Endothelial cell of umbilical vein (primary cell): ENCODE measurements at regions not wholly inside any gene's neighbourhood (a gene's known extent, or its start where the extent isn't known, plus 50 kb on each side); places are given as distances from the start of the nearest gene placed in this dataset.

ENCODE experiments used
- BruUV-seq: library from RNA; stranded (reverse); fragments of 400-500 nt; replicated peaks from 2 replicates; lab custom pipeline; 2021; lab: Mats Ljungman, UMichigan
- CTCF ChIA-PET: fragments of 300-600, 350-600 bp; sonication (Branson Sonifier 250); formaldehyde crosslinking; loops from one replicate; lab custom pipeline; 2021; ENCODE audit warnings: antibody characterized with exemption, inconsistent platforms; lab: Charles Lee
- POLR2A ChIA-PET: fragments of 300-600, 350-600 bp; sonication (Branson Sonifier 250); formaldehyde crosslinking; loops from one replicate; lab custom pipeline; 2021; ENCODE audit warnings: antibody characterized with exemption, inconsistent platforms; lab: Charles Lee
- DNase-seq: peaks from one replicate; pipeline ENCODE4 v3.0.0-alpha.2; 2011; ENCODE audit warnings: low read depth, low spot score
- FAIRE-seq: peaks from 2 replicates; lab custom pipeline; 2011; peaks lifted over from hg19 to GRCh38; lab: Jason Lieb, UNC
- H2AFZ ChIP-seq: 2 replicates; pipeline ENCODE4 v1.6.0; 2012; ENCODE audit warnings: low read depth, low read length, control low read depth, inconsistent platforms
- H3K27ac ChIP-seq: 2 replicates; pipeline ENCODE4 v1.5.1; 2011; ENCODE audit warnings: low read depth, mild to moderate bottlenecking, control low read depth, low read length, moderate library complexity; ENCODE audit not compliant: insufficient read depth
- H3K27me3 ChIP-seq, 2 experiments: 2 replicates each; pipeline versions ENCODE4 v1.6.0 to v1.6.1; 2011; ENCODE audit warnings: low read length in 2 of 2, mixed read lengths in 1 of 2; ENCODE audit not compliant: control insufficient read depth in 2 of 2, insufficient read depth in 2 of 2
- H3K36me3 ChIP-seq, 2 experiments: 2 replicates in 1 of 2; 3 replicates in 1 of 2; pipeline ENCODE4 v1.5.1; 2011; ENCODE audit warnings: low read length in 2 of 2, mild to moderate bottlenecking in 1 of 2, moderate library complexity in 1 of 2; ENCODE audit not compliant: control insufficient read depth in 2 of 2, insufficient read depth in 2 of 2; ENCODE audit errors: extremely low read depth in 1 of 2
- H3K4me1 ChIP-seq: 3 replicates; pipeline ENCODE4 v1.5.1; 2011; ENCODE audit warnings: mild to moderate bottlenecking, low read length; ENCODE audit not compliant: control insufficient read depth, insufficient read depth; ENCODE audit errors: extremely low read depth
- H3K4me2 ChIP-seq: 2 replicates; pipeline ENCODE4 v1.6.1; 2011; ENCODE audit warnings: low read length, control low read depth, mixed read lengths; ENCODE audit not compliant: insufficient read depth
- H3K4me3 ChIP-seq, 3 experiments: fragments of 200-600 bp in 1 of 3; sonication (generic), shearing (Covaris generic) in 1 of 3; replicated peaks in 1 of 3; 2 replicates each; pipeline ENCODE4 v1.5.1; 2011 to 2016; ENCODE audit warnings: control low read depth in 3 of 3, low read length in 3 of 3, mild to moderate bottlenecking in 2 of 3, inconsistent platforms in 1 of 3, low read depth in 1 of 3, moderate library complexity in 1 of 3; ENCODE audit not compliant: insufficient read depth in 1 of 3
- H3K79me2 ChIP-seq: 2 replicates; pipeline ENCODE4 v1.6.0; 2012; ENCODE audit warnings: low read length, inconsistent platforms; ENCODE audit not compliant: control insufficient read depth, insufficient read depth
- H3K9ac ChIP-seq: replicated peaks from 2 replicates; pipeline ENCODE3; 2011; ENCODE audit warnings: low read length, control low read depth; ENCODE audit not compliant: insufficient read depth; ENCODE audit errors: extremely low read depth
- H3K9me1 ChIP-seq: replicated peaks from 3 replicates; pipeline ENCODE4 v1.6.0; 2011; ENCODE audit warnings: mild to moderate bottlenecking, low read length; ENCODE audit not compliant: control insufficient read depth, insufficient read depth; ENCODE audit errors: extremely low read depth
- H3K9me3 ChIP-seq: replicated peaks from 2 replicates; pipeline ENCODE4 v1.5.1; 2012; ENCODE audit warnings: low read length, inconsistent platforms; ENCODE audit not compliant: control insufficient read depth, insufficient read depth
- H4K20me1 ChIP-seq: replicated peaks from 2 replicates; pipeline ENCODE3; 2011; ENCODE audit warnings: mild to moderate bottlenecking, low read length; ENCODE audit not compliant: control insufficient read depth, insufficient read depth; ENCODE audit errors: extremely low read depth
- EZH2 ChIP-seq: IDR thresholded peaks from 2 replicates; pipeline ENCODE4 v1.6.1; 2012; ENCODE audit warnings: borderline replicate concordance, low read depth, mild to moderate bottlenecking, moderate library complexity, low read length, inconsistent platforms; ENCODE audit not compliant: severe bottlenecking
- FOS ChIP-seq: IDR thresholded peaks from 2 replicates; pipeline ENCODE4 v1.6.1; 2011; ENCODE audit warnings: mild to moderate bottlenecking, low read length, moderate library complexity, borderline replicate concordance; ENCODE audit not compliant: insufficient read depth
- GATA2 ChIP-seq: IDR thresholded peaks from 2 replicates; pipeline ENCODE4 v1.7.0; 2011; ENCODE audit warnings: low read depth, mild to moderate bottlenecking, moderate library complexity, mixed read lengths, low read length; ENCODE audit not compliant: insufficient read length, insufficient read depth
- JUN ChIP-seq: IDR thresholded peaks from 2 replicates; pipeline ENCODE4 v1.6.1; 2011; ENCODE audit warnings: borderline replicate concordance, low read depth; ENCODE audit not compliant: insufficient read length, insufficient read depth
- MYC ChIP-seq: IDR thresholded peaks from one replicate; pipeline ENCODE4 v1.6.1; 2011; ENCODE audit warnings: mild to moderate bottlenecking, low read depth, low read length
- POLR2A ChIP-seq: IDR thresholded peaks from 2 replicates; pipeline ENCODE4 v1.6.1; 2012; ENCODE audit warnings: low read depth, mild to moderate bottlenecking, control low read depth, low read length
- POLR2AphosphoS5 ChIP-seq: IDR thresholded peaks from 2 replicates; pipeline ENCODE4 v1.6.1; 2012; ENCODE audit warnings: low read depth, mild to moderate bottlenecking, control low read depth, low read length, moderate library complexity; ENCODE audit not compliant: insufficient read depth
- dilution Hi-C: fragments of 300-500 bp; cut with MboI; formaldehyde crosslinking; loops from one replicate; pipeline ENCODE4 v1.15.0; 2019; ENCODE audit warnings: low sequenced_read_pairs; ENCODE audit not compliant: extremely low pct_ligation_motif_present
- intact Hi-C: fragments of 100-400 bp; cut with micrococcal nuclease; formaldehyde crosslinking; loops from one replicate; pipeline ENCODE4 v1.10.0; 2022
- TF ChIP-seq, protein P1 (sequence below): IDR thresholded peaks from 2 replicates; pipeline ENCODE4 v1.6.1; 2011; ENCODE audit not compliant: insufficient read depth, insufficient read length
- TF ChIP-seq, protein P2 (sequence below), 2 donors: IDR thresholded peaks; 1 replicate in 1 of 2; 2 replicates in 1 of 2; pipeline ENCODE4 v1.5.1; 2011; ENCODE audit warnings: low read length in 2 of 2, mild to moderate bottlenecking in 2 of 2, moderate library complexity in 2 of 2, control low read depth in 1 of 2, inconsistent platforms in 1 of 2, low read depth in 1 of 2; ENCODE audit not compliant: insufficient read depth in 1 of 2; ENCODE audit errors: extremely low read depth in 1 of 2

DNA sequence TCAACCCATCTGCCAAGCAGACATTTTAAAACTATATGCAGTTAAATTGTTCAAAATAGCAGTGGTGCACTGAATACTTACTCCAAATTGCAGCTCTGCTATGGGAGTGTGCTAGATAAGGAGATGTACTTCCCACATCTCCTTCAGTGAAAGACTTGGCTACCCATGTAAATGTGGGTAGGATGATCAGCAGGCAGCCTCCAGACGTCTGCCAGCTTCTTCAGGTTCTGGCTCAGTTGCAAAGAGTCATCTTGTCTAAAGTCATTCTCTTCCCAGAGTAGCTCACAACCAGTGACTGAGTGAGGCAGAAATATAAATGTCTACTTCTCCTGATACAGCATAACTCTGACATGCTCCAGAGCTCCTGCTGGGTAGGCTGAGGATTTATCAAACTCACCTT lies 1050.0 kb upstream of the CDH10 start:
- Histone ChIP-seq H3K36me3 (no peaks in the 10 kb centered on the region), H3K4me1 (no peaks in the 10 kb centered on the region), H3K27ac (no peak overlapping the region), H3K4me2 (no peak overlapping the region), H3K9me3 (peaks cover 5% of the 10 kb centered on the region), H2AFZ (no peak overlapping the region), H3K9ac (no peak overlapping the region), H3K4me3 (no peak overlapping the region), H3K9me1 (no peaks in the 10 kb centered on the region), H4K20me1 (no peaks in the 10 kb centered on the region), H3K27me3 (no peaks in the 10 kb centered on the region), H3K79me2 (no peaks in the 10 kb centered on the region)
- ChIA-PET CTCF (no interaction called here), POLR2A (no interaction called here)
- intact Hi-C loops: no loop called here
- BruUV-seq: no TSS peak
- TF ChIP-seq, protein P1, sequence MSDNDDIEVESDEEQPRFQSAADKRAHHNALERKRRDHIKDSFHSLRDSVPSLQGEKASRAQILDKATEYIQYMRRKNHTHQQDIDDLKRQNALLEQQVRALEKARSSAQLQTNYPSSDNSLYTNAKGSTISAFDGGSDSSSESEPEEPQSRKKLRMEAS: no peak
- FAIRE-seq (no peak), DNase-seq (no peak)
- dilution Hi-C loops: no loop called here

DNA sequence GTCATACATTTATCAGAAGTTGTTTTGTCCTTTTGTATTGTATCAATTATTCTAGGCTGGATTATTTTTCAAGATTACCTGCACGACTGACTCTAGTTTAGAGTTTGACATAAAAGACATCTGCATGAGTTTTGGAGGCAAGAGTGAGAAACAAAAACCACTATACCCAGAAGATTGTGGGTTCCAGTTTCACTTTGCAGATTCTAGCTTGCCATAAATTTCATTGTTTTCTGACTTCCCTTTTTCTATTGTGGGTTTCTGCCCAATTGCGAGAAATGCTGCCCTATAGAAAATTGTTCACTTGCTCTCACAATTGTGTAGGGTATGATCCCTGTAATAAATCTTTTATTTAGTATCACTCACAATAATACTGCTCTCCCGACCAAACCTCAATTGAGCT lies 1043.4 kb upstream of the CDH10 start:
- Histone ChIP-seq H3K9me3 (peaks cover 5% of the 10 kb centered on the region), H3K79me2 (no peaks in the 10 kb centered on the region), H3K27ac (no peak overlapping the region), H3K4me1 (no peaks in the 10 kb centered on the region), H3K36me3 (no peaks in the 10 kb centered on the region), H4K20me1 (no peaks in the 10 kb centered on the region), H2AFZ (no peak overlapping the region), H3K9ac (no peak overlapping the region), H3K27me3 (no peaks in the 10 kb centered on the region), H3K9me1 (no peaks in the 10 kb centered on the region), H3K4me2 (no peak overlapping the region), H3K4me3 (no peak overlapping the region)
- no peak for DNase-seq
- POLR2A ChIA-PET: no interaction called here
- intact Hi-C loops: no loop called here
- dilution Hi-C loops: no loop called here
- CTCF ChIA-PET: no interaction called here
- no peak for FAIRE-seq
- no TSS peak for BruUV-seq
- TF ChIP-seq JUN (no peak), FOS (no peak), POLR2A (no peak), POLR2AphosphoS5 (no peak), GATA2 (no peak), MYC (no peak), EZH2 (no peak)
- TF ChIP-seq, protein P1: no peak
- TF ChIP-seq, protein P2, sequence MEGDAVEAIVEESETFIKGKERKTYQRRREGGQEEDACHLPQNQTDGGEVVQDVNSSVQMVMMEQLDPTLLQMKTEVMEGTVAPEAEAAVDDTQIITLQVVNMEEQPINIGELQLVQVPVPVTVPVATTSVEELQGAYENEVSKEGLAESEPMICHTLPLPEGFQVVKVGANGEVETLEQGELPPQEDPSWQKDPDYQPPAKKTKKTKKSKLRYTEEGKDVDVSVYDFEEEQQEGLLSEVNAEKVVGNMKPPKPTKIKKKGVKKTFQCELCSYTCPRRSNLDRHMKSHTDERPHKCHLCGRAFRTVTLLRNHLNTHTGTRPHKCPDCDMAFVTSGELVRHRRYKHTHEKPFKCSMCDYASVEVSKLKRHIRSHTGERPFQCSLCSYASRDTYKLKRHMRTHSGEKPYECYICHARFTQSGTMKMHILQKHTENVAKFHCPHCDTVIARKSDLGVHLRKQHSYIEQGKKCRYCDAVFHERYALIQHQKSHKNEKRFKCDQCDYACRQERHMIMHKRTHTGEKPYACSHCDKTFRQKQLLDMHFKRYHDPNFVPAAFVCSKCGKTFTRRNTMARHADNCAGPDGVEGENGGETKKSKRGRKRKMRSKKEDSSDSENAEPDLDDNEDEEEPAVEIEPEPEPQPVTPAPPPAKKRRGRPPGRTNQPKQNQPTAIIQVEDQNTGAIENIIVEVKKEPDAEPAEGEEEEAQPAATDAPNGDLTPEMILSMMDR (IDR thresholded peaks at IDR 0.05; ENCODE audit: extremely low read depth in 1 of 2, insufficient read depth in 1 of 2, low read depth in 1 of 2, low read length in 2 of 2): no peak
